HepG2 (cell line): ENCODE measurements at regions not wholly inside any gene's neighbourhood (a gene's known extent, or its start where the extent isn't known, plus 50 kb on each side); places are given as distances from the start of the nearest gene placed in this dataset.

Experiments
- ATAC-seq: fragments of 200-7000 bp; cut with Tn5 transposase; 3 replicates; pipeline ENCODE4 v1.9.1; 2020; ENCODE audit warnings: mild to moderate bottlenecking, moderate library complexity
- BruUV-seq: library from RNA; stranded (reverse); fragments of 400-500 nt; replicated peaks from 2 replicates; lab custom pipeline; 2021; lab: Mats Ljungman, UMichigan
- CTCF ChIA-PET: fragments of 300-600 bp; formaldehyde crosslinking; extraction: SDS; loops from one replicate; lab custom pipeline; 2021; ENCODE audit warnings: low total read pairs, inconsistent platforms, low intra/inter-chr PET ratio; lab: Yijun Ruan, JAX
- POLR2A ChIA-PET: fragments of 350-600 bp; sonication (Branson Sonifier 250); formaldehyde crosslinking; loops from one replicate; lab custom pipeline; 2020; ENCODE audit warnings: antibody characterized with exemption, inconsistent platforms; lab: Yijun Ruan, JAX
- DNase-seq: peaks from one replicate; pipeline ENCODE4 v3.0.0-alpha.2; 2015; ENCODE audit warnings: low spot score
- FAIRE-seq: peaks from 3 replicates; lab custom pipeline; 2011; peaks lifted over from hg19 to GRCh38; lab: Jason Lieb, UNC
- H2AFZ ChIP-seq: one replicate; pipeline ENCODE4 v1.6.1; 2011; ENCODE audit warnings: low read length, inconsistent platforms
- H3K27ac ChIP-seq: fragments of 300-600 bp; 3 replicates; pipeline ENCODE4 v1.8.0; 2011; ENCODE audit warnings: mixed run types, mild to moderate bottlenecking, mixed read lengths, low read length, inconsistent platforms; ENCODE audit not compliant: insufficient read depth; ENCODE audit errors: extremely low read length
- H3K27me3 ChIP-seq, 2 experiments: fragments of 200-600 bp in 1 of 2; 2 replicates in 1 of 2; 3 replicates in 1 of 2; pipeline versions ENCODE4 v1.6.0 to v1.8.0; 2011; ENCODE audit warnings: low read length in 2 of 2, mild to moderate bottlenecking in 2 of 2, moderate library complexity in 2 of 2, inconsistent platforms in 1 of 2; ENCODE audit not compliant: insufficient read depth in 2 of 2, control insufficient read depth in 1 of 2
- H3K36me3 ChIP-seq, 2 experiments: fragments of 200-600 bp in 1 of 2; replicated peaks in 1 of 2; 2 replicates in 1 of 2; 3 replicates in 1 of 2; pipeline versions ENCODE4 v1.5.1 to v1.8.0; 2011; ENCODE audit warnings: low read length in 2 of 2, inconsistent platforms in 1 of 2; ENCODE audit not compliant: insufficient read depth in 2 of 2, control insufficient read depth in 1 of 2
- H3K4me1 ChIP-seq: 2 replicates; pipeline ENCODE4 v1.5.1; 2012; ENCODE audit warnings: low read length, inconsistent platforms; ENCODE audit not compliant: insufficient read depth
- H3K4me2 ChIP-seq: 2 replicates; pipeline ENCODE4 v1.6.0; 2011; ENCODE audit warnings: low read depth, low read length, inconsistent platforms
- H3K4me3 ChIP-seq, 3 experiments: fragments of 200-600 bp in 1 of 3; sonication (generic), shearing (Covaris generic) in 1 of 3; replicated peaks in 1 of 3; 2 replicates each; pipeline ENCODE4 v1.5.1; 2011 to 2016; ENCODE audit warnings: low read length in 3 of 3, inconsistent platforms in 2 of 3, low read depth in 2 of 3, mild to moderate bottlenecking in 2 of 3, control low read depth in 1 of 3, mixed read lengths in 1 of 3; ENCODE audit not compliant: insufficient read depth in 1 of 3
- H3K79me2 ChIP-seq: one replicate; pipeline ENCODE4 v1.6.1; 2011; ENCODE audit warnings: low read length, inconsistent platforms; ENCODE audit not compliant: insufficient read depth
- H3K9ac ChIP-seq: 2 replicates; pipeline ENCODE4 v1.6.0; 2011; ENCODE audit warnings: mild to moderate bottlenecking, low read depth, low read length, inconsistent platforms; ENCODE audit not compliant: insufficient read depth
- H3K9me3 ChIP-seq: 2 replicates; pipeline ENCODE4 v1.5.1; 2012; ENCODE audit warnings: mild to moderate bottlenecking, low read length
- H4K20me1 ChIP-seq: 2 replicates; pipeline ENCODE4 v1.6.0; 2011; ENCODE audit warnings: inconsistent platforms, mild to moderate bottlenecking, low read length, moderate library complexity; ENCODE audit not compliant: insufficient read depth
- CBFB ChIP-seq: sonication (generic); formaldehyde crosslinking; IDR thresholded peaks from 2 replicates; pipeline ENCODE4 v1.4.0; 2020; ENCODE audit warnings: missing genetic modification reagents
- CHCHD3 ChIP-seq: sonication (generic); formaldehyde crosslinking; IDR thresholded peaks from 2 replicates; pipeline ENCODE4 v1.8.0; 2022; ENCODE audit warnings: mild to moderate bottlenecking, missing genetic modification reagents, moderate library complexity
- ESRRA ChIP-seq: sonication (generic); formaldehyde crosslinking; IDR thresholded peaks from 2 replicates; pipeline ENCODE4 v1.5.1; 2020; ENCODE audit warnings: mild to moderate bottlenecking, low read depth, missing genetic modification reagents
- GPBP1L1 ChIP-seq: sonication (generic); formaldehyde crosslinking; IDR thresholded peaks from 2 replicates; pipeline ENCODE4 v1.5.0; 2020; ENCODE audit warnings: mild to moderate bottlenecking, missing genetic modification reagents
- MXD3 ChIP-seq: IDR thresholded peaks from 2 replicates; pipeline ENCODE4 v1.6.1; 2016; ENCODE audit warnings: mild to moderate bottlenecking, missing biosample characterization, missing genetic modification reagents
- PCBP1 ChIP-seq: fragments of 200-400 bp; formaldehyde crosslinking; IDR thresholded peaks from 2 replicates; pipeline ENCODE4 v1.6.1; 2017; ENCODE audit warnings: mild to moderate bottlenecking, low read depth, low read length, borderline replicate concordance
- RARA ChIP-seq: IDR thresholded peaks from 2 replicates; pipeline ENCODE4 v1.6.1; 2016; ENCODE audit warnings: missing genetic modification reagents, missing compliant biosample characterization
- SOX13 ChIP-seq, 3 experiments: fragments of 450-650 bp in 1 of 3; sonication (generic) in 1 of 3; formaldehyde crosslinking in 1 of 3; IDR thresholded peaks in 2 of 3; conservative IDR thresholded peaks in 1 of 3; 2 replicates each; pipeline versions ENCODE4 v1.5.0 to v1.6.1; 2016 to 2020; ENCODE audit warnings: antibody characterized with exemption in 1 of 3, mild to moderate bottlenecking in 1 of 3, missing compliant biosample characterization in 1 of 3, missing genetic modification reagents in 1 of 3, moderate library complexity in 1 of 3
- SOX5 ChIP-seq: IDR thresholded peaks from 2 replicates; pipeline ENCODE4 v1.6.1; 2016; ENCODE audit warnings: borderline replicate concordance
- WGBS: methylation state at CpG from one replicate; pipeline ENCODE4 v1.1.6; 2017; ENCODE audit warnings: low lambda C conversion rate; 5-methylcytosine and 5-hydroxymethylcytosine counted together
- in situ Hi-C: cut with HindIII; loops from 2 replicates; pipeline ENCODE4 v1.10.0; 2017; ENCODE audit warnings: low pct_unique_long_range_greater_than_20kb; ENCODE audit not compliant: extremely low pct_ligation_motif_present
- intact Hi-C: fragments of 100-400 bp; cut with micrococcal nuclease; formaldehyde crosslinking; loops from one replicate; pipeline ENCODE4 v1.10.0; 2022; ENCODE audit not compliant: unreplicated experiment
- TF ChIP-seq, protein P1 (sequence below): IDR thresholded peaks from 2 replicates; pipeline ENCODE4 v1.4.0; 2020; ENCODE audit warnings: mild to moderate bottlenecking, missing genetic modification reagents

DNA sequence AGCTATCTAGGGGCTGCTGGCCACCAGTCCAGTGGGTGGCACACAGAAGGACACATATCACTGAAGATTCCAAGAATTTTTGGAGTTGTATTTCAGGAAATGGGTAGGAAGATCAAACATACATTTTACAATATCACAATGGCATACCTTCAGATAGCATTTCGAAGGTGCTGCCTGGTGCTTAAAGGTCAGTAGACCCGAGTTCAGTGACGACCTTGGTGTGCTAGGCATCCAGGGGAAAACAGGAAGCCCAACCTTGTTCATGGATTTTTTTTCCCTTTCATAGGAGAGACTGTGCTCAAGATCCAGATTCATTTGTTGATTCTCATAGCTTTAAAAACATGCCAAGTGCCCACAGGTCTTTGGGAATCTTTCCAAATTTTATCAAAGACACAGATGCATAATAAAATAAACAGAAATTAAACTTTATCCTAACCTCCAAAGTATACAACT, 51.0 kb upstream of the RCBTB2 start (continued):
- TF ChIP-seq, protein P1, sequence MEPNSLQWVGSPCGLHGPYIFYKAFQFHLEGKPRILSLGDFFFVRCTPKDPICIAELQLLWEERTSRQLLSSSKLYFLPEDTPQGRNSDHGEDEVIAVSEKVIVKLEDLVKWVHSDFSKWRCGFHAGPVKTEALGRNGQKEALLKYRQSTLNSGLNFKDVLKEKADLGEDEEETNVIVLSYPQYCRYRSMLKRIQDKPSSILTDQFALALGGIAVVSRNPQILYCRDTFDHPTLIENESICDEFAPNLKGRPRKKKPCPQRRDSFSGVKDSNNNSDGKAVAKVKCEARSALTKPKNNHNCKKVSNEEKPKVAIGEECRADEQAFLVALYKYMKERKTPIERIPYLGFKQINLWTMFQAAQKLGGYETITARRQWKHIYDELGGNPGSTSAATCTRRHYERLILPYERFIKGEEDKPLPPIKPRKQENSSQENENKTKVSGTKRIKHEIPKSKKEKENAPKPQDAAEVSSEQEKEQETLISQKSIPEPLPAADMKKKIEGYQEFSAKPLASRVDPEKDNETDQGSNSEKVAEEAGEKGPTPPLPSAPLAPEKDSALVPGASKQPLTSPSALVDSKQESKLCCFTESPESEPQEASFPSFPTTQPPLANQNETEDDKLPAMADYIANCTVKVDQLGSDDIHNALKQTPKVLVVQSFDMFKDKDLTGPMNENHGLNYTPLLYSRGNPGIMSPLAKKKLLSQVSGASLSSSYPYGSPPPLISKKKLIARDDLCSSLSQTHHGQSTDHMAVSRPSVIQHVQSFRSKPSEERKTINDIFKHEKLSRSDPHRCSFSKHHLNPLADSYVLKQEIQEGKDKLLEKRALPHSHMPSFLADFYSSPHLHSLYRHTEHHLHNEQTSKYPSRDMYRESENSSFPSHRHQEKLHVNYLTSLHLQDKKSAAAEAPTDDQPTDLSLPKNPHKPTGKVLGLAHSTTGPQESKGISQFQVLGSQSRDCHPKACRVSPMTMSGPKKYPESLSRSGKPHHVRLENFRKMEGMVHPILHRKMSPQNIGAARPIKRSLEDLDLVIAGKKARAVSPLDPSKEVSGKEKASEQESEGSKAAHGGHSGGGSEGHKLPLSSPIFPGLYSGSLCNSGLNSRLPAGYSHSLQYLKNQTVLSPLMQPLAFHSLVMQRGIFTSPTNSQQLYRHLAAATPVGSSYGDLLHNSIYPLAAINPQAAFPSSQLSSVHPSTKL (CRISPR knock-in tag), result peak; percentile 85
- TF ChIP-seq SOX5 (peak; percentile 86), ESRRA (CRISPR knock-in tag) (no peak), PCBP1 (no peak), GPBP1L1 (CRISPR knock-in tag) (no peak), MXD3 (CRISPR knock-in tag) (no peak)

GRCh38 chr13:48585456-48585840, 52.6 kb upstream of the RCBTB2 start:
- in situ Hi-C loops, result loop anchor here (25.0 kb wide), 1 partner anchor 473 kb away; no protein-coding TSS in a partner anchor
- POLR2A ChIA-PET, result no interaction called here
- Histone ChIP-seq H4K20me1 (no peaks in the 10 kb centered on the region), H3K27me3 (no peaks in the 10 kb centered on the region), H3K4me3 (no peak overlapping the region), H3K36me3 (no peaks in the 10 kb centered on the region), H3K9ac (no peak overlapping the region), H3K4me1 (peaks cover 91% of the 10 kb centered on the region), H2AFZ (no peak overlapping the region), H3K27ac (no peak overlapping the region), H3K9me3 (peaks cover 10% of the 10 kb centered on the region), H3K4me2 (no peak overlapping the region), H3K79me2 (no peaks in the 10 kb centered on the region)
- no peak for FAIRE-seq
- DNase-seq, result peak; percentile 43
- TF ChIP-seq RARA (CRISPR knock-in tag) (peak; percentile 10; the same call in 1 of the 2 replicates), CHCHD3 (CRISPR knock-in tag) (no peak), SOX13 (IDR thresholded peaks at IDR 0.05) (no peak), SOX13 (CRISPR knock-in tag; conservative IDR thresholded peaks at IDR 0.05 in 1 of 2, IDR thresholded peaks at IDR 0.05 in 1 of 2) (peak in 1 of 2 experiments; percentile 36; a peak in 1 of 4 replicates), CBFB (CRISPR knock-in tag) (no peak)
- CTCF ChIA-PET, result no interaction called here
- ATAC-seq, result no peak
- intact Hi-C loops, result no loop called here
- BruUV-seq, result no TSS peak
- 80% methylated on average over 2 of the region's 2 CpGs for WGBS
